Stomach (tissue), 4 donors: ENCODE measurements at regions not wholly inside any gene's neighbourhood (a gene's known extent, or its start where the extent isn't known, plus 50 kb on each side); places are given as distances from the start of the nearest gene placed in this dataset.

Source experiments
- EP300 ChIP-seq: sonication (generic); formaldehyde crosslinking; IDR thresholded peaks from one replicate; pipeline ENCODE4 v1.6.1; 2017; ENCODE audit warnings: antibody characterized with exemption
- POLR2A ChIP-seq, 4 donors: fragments of 450-650 bp; IDR thresholded peaks; one replicate each; pipeline ENCODE4 v1.6.1; 2016; ENCODE audit warnings: antibody characterized with exemption in 4 of 4, control low read depth in 2 of 4, mild to moderate bottlenecking in 1 of 4, moderate library complexity in 1 of 4
- TF ChIP-seq, protein P1 (sequence below), 7 experiments: fragments of 450-650 bp in 4 of 7; fragments of 200-600 bp in 3 of 7; sonication (generic) in 3 of 7; IDR thresholded peaks; one replicate each; pipeline ENCODE4 v1.5.1; 2016 to 2019; ENCODE audit warnings: antibody characterized with exemption in 7 of 7, control low read depth in 2 of 7, mild to moderate bottlenecking in 1 of 7

GRCh38 chr1:95176861-95177260, 57.1 kb upstream of the RWDD3 start:
- TF ChIP-seq, protein P1, sequence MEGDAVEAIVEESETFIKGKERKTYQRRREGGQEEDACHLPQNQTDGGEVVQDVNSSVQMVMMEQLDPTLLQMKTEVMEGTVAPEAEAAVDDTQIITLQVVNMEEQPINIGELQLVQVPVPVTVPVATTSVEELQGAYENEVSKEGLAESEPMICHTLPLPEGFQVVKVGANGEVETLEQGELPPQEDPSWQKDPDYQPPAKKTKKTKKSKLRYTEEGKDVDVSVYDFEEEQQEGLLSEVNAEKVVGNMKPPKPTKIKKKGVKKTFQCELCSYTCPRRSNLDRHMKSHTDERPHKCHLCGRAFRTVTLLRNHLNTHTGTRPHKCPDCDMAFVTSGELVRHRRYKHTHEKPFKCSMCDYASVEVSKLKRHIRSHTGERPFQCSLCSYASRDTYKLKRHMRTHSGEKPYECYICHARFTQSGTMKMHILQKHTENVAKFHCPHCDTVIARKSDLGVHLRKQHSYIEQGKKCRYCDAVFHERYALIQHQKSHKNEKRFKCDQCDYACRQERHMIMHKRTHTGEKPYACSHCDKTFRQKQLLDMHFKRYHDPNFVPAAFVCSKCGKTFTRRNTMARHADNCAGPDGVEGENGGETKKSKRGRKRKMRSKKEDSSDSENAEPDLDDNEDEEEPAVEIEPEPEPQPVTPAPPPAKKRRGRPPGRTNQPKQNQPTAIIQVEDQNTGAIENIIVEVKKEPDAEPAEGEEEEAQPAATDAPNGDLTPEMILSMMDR (IDR thresholded peaks at IDR 0.05), result no peak
- TF ChIP-seq POLR2A (IDR thresholded peaks at IDR 0.05) (no peak), EP300 (no peak)
